ENCODE measurements at regions not wholly inside any gene's neighbourhood (a gene's known extent, or its start where the extent isn't known, plus 50 kb on each side); places are given as distances from the start of the nearest gene placed in this dataset.
"Not testable (repeated sequence)": the region's sequence is repeated elsewhere in the genome, so short reads cannot be mapped to it uniquely, and the experiment has no call there.

DNA sequence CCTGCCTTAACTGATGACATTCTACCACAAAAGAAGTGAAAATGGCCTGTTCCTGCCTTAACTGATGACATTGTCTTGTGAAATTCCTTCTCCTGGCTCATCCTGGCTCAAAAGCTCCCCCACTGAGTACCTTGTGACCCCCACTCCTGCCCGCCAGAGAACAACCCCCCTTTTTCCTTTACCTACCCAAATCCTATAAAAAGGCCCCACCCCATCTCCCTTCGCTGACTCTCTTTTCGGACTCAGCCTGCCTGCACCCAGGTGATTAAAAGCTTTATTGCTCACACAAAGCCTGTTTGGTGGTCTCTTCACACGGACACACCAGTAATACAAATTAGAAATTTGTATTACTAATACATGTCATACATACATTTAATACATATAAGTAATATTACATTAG, 489.9 kb upstream of the IMPG1 start:
- not testable (repeated sequence) for H3K27ac Mint-ChIP-seq, H3K36me3 Mint-ChIP-seq, H3K27me3 Mint-ChIP-seq

DNA sequence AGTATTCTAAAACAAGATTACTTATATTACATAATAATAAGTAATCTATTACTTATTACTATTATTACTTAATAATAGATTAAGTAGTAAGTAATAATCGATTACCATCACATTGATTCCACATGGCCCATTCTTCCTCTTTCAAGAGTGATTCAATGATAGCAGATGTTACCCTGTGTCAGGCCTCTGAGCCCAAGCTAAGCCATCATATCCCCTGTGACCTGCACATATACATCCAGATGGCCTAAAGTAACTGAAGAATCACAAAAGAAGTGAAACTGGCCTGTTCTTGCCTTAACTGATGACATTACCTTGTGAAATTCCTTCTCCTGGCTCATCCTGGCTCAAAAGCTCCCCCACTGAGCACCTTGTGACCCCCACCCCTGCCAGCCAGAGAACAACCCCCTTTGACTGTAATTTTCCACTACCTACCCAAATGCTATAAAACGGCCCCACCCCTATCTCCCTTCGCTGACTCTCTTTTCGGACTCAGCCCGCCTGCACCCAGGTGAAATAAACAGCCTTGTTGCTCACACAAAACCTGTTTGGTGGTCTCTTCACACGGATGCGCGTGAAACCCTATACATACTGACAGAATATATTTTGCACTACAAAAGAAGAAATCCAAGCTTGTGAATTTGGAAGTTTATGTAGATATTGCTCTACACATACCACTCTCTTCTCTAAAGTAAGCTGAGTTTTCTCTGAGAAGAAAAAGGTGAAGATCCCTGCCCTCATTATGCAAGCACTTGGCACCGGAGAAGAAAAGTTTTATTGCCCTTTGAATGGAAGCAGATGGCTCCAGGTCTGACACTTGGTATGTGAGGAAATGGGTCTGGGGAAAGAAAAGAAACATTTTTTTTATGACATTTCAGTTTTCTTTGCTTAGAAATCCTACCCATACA, 488.6 kb upstream of the IMPG1 start:
- H3K4me1 Mint-ChIP-seq, H3K27ac Mint-ChIP-seq, H3K9me3 Mint-ChIP-seq, H3K27me3 Mint-ChIP-seq, H3K4me3 Mint-ChIP-seq, H3K36me3 Mint-ChIP-seq: not testable (repeated sequence)

More for the DNA sequence above, 489.9 kb upstream of the IMPG1 start:
- not testable (repeated sequence) for H3K9me3 Mint-ChIP-seq, H3K4me3 Mint-ChIP-seq, H3K4me1 Mint-ChIP-seq

DNA sequence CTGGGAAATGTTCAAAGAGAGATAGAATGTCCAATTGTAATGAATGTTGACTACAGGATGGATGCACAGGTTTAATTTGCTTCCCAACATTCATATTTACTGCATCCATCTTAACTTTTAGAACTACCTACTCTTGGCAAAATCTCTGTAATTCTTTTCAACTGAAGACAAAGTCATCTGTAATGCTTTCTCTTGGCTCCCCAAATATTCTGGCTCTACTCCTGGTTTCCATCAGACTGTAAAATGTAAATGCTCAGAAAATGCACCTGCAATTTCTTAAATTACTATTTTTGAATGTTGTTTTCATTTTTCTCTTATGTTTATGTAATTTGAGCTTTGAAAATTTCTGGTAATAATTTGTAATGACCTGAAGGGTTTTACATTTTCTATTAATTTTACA, 480.8 kb upstream of the IMPG1 start:
- no peaks in the 10 kb centered on the region for H3K27me3 Mint-ChIP-seq

DNA sequence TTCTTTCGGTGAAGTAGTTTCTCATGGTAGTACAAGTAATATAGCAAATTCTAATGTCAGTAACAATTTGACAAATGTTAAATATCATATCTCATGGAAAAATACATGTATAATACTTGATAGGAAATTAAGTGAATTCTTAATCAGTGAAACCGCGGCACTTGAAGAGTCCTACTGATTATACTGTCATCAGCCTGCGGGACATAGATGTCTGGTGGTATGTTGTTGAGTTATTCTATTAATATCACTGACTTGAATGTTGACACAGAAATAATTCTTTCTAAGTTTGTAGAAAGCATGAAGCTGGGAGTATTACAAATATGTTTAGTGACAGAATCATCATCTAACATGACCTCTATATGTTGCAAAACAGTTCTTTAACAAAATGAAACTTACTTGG, 479.8 kb upstream of the IMPG1 start:
- Mint-ChIP-seq H3K27ac (no peak overlapping the region), H3K4me1 (no peaks in the 10 kb centered on the region), H3K27me3 (no peaks in the 10 kb centered on the region), H3K4me3 (no peak overlapping the region), H3K9me3 (peaks cover 6% of the 10 kb centered on the region), H3K36me3 (no peaks in the 10 kb centered on the region)

More for the DNA sequence above, 480.8 kb upstream of the IMPG1 start:
- H3K9me3 Mint-ChIP-seq: no peaks in the 10 kb centered on the region
- no peaks in the 10 kb centered on the region for H3K36me3 Mint-ChIP-seq
- H3K27ac Mint-ChIP-seq: no peak overlapping the region
- H3K4me3 Mint-ChIP-seq: no peak overlapping the region
- no peaks in the 10 kb centered on the region for H3K4me1 Mint-ChIP-seq

DNA sequence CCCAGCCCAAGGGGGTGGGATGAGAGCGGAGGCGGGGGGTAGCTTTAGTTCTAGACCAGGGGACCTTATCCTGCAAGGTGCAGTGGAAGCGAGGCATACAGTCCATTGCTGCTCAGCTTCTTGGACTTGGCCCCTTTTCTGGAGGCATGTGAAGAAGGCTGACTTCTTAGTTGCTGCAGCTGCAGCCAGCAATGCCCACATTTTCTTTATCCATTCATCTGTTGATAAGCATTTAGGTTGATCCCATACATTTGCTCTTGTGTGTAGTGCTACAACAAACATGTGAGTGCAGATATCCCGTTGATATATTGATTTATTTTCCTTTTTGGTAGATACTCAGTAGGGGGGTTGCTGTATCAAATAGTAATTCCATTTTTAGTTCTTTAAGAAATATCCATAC, 461.2 kb upstream of the IMPG1 start:
- Mint-ChIP-seq H3K36me3 (no peaks in the 10 kb centered on the region), H3K4me3 (no peak overlapping the region), H3K27ac (no peak overlapping the region), H3K4me1 (no peaks in the 10 kb centered on the region), H3K27me3 (no peaks in the 10 kb centered on the region), H3K9me3 (peaks cover 17% of the 10 kb centered on the region)

DNA sequence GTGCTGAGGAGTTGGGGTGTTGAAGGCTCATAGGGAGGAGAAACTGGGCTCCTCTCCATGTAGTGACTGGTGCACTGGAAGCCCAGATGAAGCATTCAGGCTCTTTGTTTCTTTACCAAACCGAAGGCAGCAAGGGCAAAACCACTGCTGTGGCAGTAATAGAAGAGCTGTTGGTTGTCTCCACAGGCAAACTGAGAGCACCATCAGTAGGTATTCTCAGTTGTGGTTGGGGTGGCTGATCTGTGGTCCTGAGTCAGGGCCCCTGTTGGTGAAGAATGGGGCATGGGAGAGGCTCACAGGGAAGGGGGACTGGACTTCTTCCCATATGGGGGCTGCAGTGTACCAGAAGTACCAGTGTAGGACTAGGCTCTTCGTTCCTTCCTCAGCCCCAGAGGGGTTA, 460.2 kb upstream of the IMPG1 start:
- H3K9me3 Mint-ChIP-seq: peaks cover 25% of the 10 kb centered on the region
- no peak overlapping the region for H3K27ac Mint-ChIP-seq
- H3K4me3 Mint-ChIP-seq: no peak overlapping the region
- H3K36me3 Mint-ChIP-seq: no peaks in the 10 kb centered on the region
- no peaks in the 10 kb centered on the region for H3K27me3 Mint-ChIP-seq
- H3K4me1 Mint-ChIP-seq: no peaks in the 10 kb centered on the region

DNA sequence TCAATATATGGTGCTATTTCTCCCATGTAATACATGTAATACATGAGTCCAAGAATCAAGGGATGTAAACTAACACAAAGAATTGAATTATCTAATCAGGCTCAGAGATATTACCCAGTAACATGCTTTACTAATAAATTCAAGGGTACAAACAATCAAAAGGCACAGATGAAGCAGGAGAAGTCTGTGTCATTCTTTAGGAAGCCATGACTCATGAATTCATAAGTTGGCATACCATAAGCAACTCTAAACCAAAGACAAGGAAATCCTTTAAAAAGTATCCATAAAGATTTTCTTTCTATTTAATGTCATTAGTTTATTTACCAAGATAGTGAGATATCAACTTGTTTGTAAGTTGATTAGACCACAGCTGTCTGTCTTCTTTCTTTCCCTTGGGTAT, 446.0 kb upstream of the IMPG1 start:
- Mint-ChIP-seq H3K27me3 (no peaks in the 10 kb centered on the region), H3K9me3 (peaks cover 3% of the 10 kb centered on the region), H3K27ac (no peak overlapping the region), H3K4me1 (no peaks in the 10 kb centered on the region), H3K36me3 (no peaks in the 10 kb centered on the region), H3K4me3 (no peak overlapping the region)

DNA sequence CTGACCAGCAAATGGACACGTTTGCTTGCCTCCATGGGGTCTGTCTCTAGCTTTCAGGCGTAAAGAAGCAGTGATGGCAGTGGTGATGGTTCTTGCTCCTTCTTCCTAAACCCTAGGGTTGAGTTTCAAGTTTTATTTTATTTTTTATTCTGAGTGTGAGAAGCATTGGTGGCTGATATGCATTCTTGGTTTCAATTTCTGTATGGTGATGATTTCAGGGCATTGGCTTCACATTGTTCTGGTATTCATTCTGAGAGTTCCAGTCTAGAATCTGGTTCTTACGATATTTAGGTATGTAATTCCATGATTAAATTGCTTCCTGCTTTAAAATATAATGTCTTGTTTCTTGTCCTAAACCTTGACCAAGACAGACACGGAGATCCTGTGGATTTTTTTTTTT, 444.5 kb upstream of the IMPG1 start:
- Mint-ChIP-seq H3K4me3 (no peak overlapping the region), H3K9me3 (peaks cover 10% of the 10 kb centered on the region), H3K36me3 (no peaks in the 10 kb centered on the region), H3K27ac (no peak overlapping the region), H3K4me1 (no peaks in the 10 kb centered on the region), H3K27me3 (no peaks in the 10 kb centered on the region)

DNA sequence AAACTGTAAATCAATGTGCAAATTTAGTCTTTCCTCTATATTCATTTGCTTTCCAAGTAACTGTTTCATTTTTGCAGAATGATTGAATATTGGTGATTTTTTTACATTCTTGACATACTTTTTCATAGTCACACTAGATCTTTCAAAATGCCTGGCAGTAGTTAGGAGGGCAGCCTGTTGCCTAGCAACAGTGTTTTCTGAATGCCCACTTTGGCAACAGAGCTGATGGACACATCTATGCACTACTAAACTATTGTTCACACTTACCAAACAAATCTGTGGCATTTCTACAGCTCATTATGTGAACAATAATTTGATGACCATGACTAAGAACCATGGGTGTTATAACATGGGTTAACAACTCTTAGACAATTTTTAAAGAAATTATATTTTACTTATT, 438.0 kb upstream of the IMPG1 start:
- Mint-ChIP-seq H3K4me1 (no peaks in the 10 kb centered on the region), H3K9me3 (peaks cover 14% of the 10 kb centered on the region), H3K27ac (no peak overlapping the region), H3K36me3 (no peaks in the 10 kb centered on the region), H3K27me3 (no peaks in the 10 kb centered on the region), H3K4me3 (no peak overlapping the region)

DNA sequence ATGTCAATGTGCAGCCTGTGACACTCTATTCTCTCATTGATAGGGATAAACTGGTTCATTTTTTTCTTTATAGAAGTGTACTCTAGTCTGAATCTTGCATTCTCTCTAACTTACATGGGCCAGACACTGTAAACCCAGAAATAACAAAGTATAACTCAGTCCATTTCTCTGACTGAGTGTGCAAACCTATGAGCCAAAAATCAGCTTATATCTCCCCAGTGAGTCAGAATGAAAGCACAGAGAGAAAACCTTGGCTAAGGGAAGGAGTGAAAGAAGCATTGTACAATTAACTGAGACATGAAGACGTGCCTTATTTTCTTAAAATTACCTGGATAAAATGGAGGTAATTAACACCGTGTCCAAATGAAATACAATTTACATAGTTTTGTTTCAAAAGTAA, 436.9 kb upstream of the IMPG1 start:
- H3K4me1 Mint-ChIP-seq: no peaks in the 10 kb centered on the region
- no peaks in the 10 kb centered on the region for H3K27me3 Mint-ChIP-seq
- no peaks in the 10 kb centered on the region for H3K36me3 Mint-ChIP-seq
- H3K4me3 Mint-ChIP-seq: no peak overlapping the region
- H3K27ac Mint-ChIP-seq: no peak overlapping the region
- peaks cover 14% of the 10 kb centered on the region for H3K9me3 Mint-ChIP-seq

DNA sequence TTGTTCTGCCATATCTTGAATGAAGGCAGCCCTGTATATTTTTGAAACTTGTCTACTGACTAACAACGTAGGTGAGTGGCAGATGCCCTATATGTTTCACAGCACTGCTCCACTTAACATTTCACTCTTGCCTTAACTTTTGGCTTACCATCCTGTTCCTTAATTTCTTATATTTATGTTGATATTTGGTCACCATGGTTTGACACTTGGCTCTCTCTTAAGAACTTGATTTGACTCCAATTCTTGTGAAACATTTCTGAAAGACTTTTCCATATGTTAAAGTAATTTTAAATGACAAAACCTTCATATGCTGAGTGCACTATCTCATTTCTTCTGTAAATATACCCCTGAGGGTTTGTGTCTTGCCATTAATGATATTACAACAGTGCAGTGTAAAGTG, 434.3 kb upstream of the IMPG1 start:
- no peaks in the 10 kb centered on the region for H3K36me3 Mint-ChIP-seq
- no peak overlapping the region for H3K4me3 Mint-ChIP-seq
- H3K4me1 Mint-ChIP-seq: no peaks in the 10 kb centered on the region
- no peak overlapping the region for H3K27ac Mint-ChIP-seq
- no peaks in the 10 kb centered on the region for H3K27me3 Mint-ChIP-seq
- peaks cover 8% of the 10 kb centered on the region for H3K9me3 Mint-ChIP-seq

DNA sequence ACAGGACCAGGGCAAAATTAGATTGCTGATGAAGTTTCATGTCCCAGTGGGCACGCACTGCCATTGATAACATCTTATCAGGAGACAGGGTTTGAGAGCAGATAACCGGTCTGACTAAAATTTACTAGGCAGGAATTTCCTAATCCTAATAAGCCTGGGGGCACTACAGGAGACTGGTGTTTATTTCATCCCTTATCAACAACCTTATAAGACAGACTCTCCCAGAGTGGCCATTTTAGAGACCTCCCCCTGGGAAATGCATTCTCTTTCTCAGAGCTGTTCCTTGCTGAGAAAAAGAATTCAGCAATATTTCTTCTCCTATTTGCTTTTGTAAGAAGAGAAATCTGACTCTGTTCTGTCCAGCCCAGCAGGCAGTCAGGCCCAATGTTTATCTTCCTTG, 423.4 kb upstream of the IMPG1 start:
- Mint-ChIP-seq H3K4me1 (no peaks in the 10 kb centered on the region), H3K9me3 (peaks cover 20% of the 10 kb centered on the region), H3K4me3 (no peak overlapping the region), H3K36me3 (no peaks in the 10 kb centered on the region), H3K27ac (no peak overlapping the region), H3K27me3 (no peaks in the 10 kb centered on the region)

DNA sequence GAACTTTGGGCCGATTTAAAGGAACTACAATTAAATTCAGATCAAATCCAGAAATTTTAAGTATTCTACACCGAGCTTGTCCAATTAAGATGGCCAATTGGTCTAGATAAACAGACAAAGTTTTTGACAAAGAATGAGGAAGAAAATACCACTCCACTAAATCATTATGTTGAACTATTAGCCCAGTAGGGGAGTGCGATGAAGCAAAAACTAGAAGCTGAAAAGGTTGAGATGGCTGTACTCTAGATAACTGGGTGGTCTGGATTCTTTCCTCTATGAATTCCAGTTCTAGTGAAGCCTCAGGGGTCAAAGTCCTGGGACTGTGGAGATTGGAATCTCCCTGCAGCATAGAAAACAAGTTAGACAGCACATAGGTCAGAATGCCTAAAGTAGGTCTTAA, 418.9 kb upstream of the IMPG1 start:
- not testable (repeated sequence) for H3K27ac Mint-ChIP-seq, H3K4me1 Mint-ChIP-seq, H3K27me3 Mint-ChIP-seq, H3K4me3 Mint-ChIP-seq, H3K36me3 Mint-ChIP-seq
- H3K9me3 Mint-ChIP-seq: peaks cover 14% of the 10 kb centered on the region

DNA sequence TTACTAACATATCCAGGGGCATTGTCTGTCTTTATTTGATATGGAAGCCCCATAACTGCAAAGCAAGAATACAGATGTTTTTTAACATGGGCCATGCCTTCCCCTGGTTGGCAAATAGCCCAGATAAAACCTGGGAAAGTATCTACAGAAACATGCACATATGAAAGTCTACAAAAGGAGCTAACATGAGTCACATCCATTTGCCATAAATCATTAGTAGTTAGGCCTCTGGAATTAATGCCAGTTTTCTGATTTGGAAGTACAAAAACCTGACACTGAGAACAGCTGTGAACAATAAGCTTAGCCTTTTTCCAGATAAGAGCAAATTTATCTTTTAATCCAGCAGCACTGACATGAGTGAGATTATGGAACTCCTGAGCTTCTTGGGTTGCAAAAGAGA, 418.0 kb upstream of the IMPG1 start:
- Mint-ChIP-seq H3K27ac (no peak overlapping the region), H3K4me1 (no peaks in the 10 kb centered on the region), H3K9me3 (peaks cover 14% of the 10 kb centered on the region), H3K27me3 (no peaks in the 10 kb centered on the region), H3K4me3 (no peak overlapping the region), H3K36me3 (no peaks in the 10 kb centered on the region)

DNA sequence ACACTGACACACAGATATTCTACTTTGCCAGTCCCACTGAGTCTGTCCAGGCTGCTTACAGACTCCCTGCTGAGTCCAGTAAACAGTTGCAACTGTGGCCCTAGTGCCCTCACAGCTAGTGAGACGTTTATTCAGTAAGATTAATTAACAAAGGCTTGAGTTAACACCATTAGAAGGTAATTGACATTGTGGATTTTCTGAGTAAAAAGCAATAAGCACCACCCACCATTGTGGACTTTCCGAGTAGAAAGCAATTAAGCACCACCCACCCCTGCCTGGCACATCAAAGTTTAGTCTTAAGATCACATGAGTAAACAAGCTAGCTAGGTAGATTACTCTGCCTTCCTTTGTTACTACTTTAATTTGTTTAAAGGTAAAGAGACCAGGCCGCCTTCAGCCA, 408.6 kb upstream of the IMPG1 start:
- Mint-ChIP-seq H3K36me3 (no peaks in the 10 kb centered on the region), H3K27ac (no peak overlapping the region), H3K4me3 (no peak overlapping the region), H3K27me3 (no peaks in the 10 kb centered on the region), H3K9me3 (peaks cover 22% of the 10 kb centered on the region), H3K4me1 (no peaks in the 10 kb centered on the region)

DNA sequence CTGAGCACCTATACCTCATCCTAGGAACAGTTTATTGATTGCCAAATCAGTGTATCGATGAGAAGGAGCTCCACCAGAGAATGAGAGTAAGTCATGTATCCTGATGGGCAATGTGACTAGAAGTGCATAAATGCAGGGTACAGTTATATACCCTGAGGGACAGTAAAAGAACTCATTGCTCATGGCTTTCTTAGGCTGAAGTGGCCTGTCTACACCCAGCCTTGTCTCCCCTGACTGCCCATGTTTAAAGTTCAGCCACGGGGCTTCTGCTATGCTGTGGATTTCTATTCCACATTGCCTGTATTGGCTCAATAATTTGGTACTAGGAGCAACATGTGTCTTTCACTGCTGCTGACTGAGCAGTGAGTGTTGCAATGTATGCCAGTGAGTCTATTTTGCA, 400.4 kb upstream of the IMPG1 start:
- no peaks in the 10 kb centered on the region for H3K9me3 Mint-ChIP-seq
- no peaks in the 10 kb centered on the region for H3K4me1 Mint-ChIP-seq
- no peak overlapping the region for H3K4me3 Mint-ChIP-seq
- H3K27ac Mint-ChIP-seq: no peak overlapping the region
- no peaks in the 10 kb centered on the region for H3K36me3 Mint-ChIP-seq
- H3K27me3 Mint-ChIP-seq: no peaks in the 10 kb centered on the region

DNA sequence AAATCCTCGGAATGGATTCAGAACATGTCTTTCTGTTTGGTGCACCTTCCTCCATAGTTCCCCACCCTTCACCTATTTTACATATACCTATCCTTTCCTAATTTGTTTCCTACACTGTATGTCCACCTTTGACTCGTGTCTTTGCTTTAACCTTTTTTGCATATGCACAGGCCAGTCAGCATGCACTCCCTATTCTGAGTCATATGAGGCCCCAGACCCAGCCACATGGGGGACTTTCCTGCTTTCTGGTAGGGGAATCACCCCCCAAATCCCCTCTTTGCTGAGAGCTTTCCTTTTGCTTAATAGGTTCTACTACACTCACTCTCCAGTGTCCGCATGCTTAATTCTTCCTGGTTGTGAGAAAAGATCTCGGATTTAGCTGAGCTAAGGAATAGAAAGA, 393.8 kb upstream of the IMPG1 start:
- Mint-ChIP-seq H3K27me3 (no peaks in the 10 kb centered on the region), H3K36me3 (no peaks in the 10 kb centered on the region), H3K4me1 (no peaks in the 10 kb centered on the region), H3K9me3 (no peaks in the 10 kb centered on the region), H3K4me3 (no peak overlapping the region), H3K27ac (no peak overlapping the region)
